AG04450 (cell line): ENCODE measurements at regions not wholly inside any gene's neighbourhood (a gene's known extent, or its start where the extent isn't known, plus 50 kb on each side); places are given as distances from the start of the nearest gene placed in this dataset.

ENCODE experiments used
- CTCF ChIA-PET: fragments of 300-600, 350-600 bp; formaldehyde crosslinking; extraction: SDS; loops from one replicate; lab custom pipeline; 2022; ENCODE audit warnings: antibody characterized with exemption, inconsistent platforms; lab: Charles Lee
- POLR2A ChIA-PET: fragments of 350-600 bp; formaldehyde crosslinking; extraction: SDS; loops from one replicate; lab custom pipeline; 2021; ENCODE audit warnings: antibody characterized with exemption, inconsistent platforms; lab: Yijun Ruan, JAX
- DNase-seq: peaks from one replicate; pipeline ENCODE4 v3.0.0-alpha.2; 2011; ENCODE audit warnings: low read depth, low spot score
- H3K27ac ChIP-seq: one replicate; pipeline ENCODE4 v1.5.1; 2012; ENCODE audit warnings: low read depth, low read length, control low read depth
- H3K27me3 ChIP-seq: one replicate; pipeline ENCODE4 v1.6.0; 2012; ENCODE audit warnings: low read length; ENCODE audit not compliant: control insufficient read depth, insufficient read depth
- H3K4me3 ChIP-seq: 2 replicates; pipeline ENCODE4 v1.5.1; 2011; ENCODE audit warnings: mild to moderate bottlenecking, low read depth, low read length, control low read depth
- H3K9me3 ChIP-seq: 2 replicates; pipeline ENCODE4 v1.5.1; 2012; ENCODE audit warnings: low read length; ENCODE audit not compliant: control insufficient read depth, insufficient read depth
- TF ChIP-seq, protein P1 (sequence below): IDR thresholded peaks from 2 replicates; pipeline ENCODE4 v1.5.1; 2011; ENCODE audit warnings: low read depth, low read length, control low read depth, inconsistent platforms

DNA sequence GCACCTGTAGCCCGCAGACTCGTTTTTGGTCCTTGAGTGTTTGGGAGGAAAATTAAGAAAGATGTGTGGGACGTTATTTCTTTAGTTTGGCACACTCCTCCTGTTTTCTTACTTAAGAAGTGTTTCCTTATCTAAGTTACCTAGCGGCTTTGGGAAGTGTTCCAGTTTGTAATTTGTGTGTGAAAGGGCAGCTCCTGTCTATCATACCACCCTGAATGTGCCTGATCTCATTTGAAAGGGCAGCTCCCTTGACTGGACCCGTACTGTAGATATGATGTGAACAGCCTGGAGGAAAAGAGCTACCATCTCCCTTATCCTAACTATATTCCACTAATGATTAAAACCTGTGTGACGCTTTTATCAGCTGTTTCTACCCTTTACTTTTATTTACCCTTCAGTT, 314.3 kb downstream of the CHRM3 start:
- H3K27me3 ChIP-seq: no peaks in the 10 kb centered on the region
- H3K4me3 ChIP-seq: no peak overlapping the region
- ChIA-PET POLR2A (no interaction called here), CTCF (no interaction called here)
- no peak overlapping the region for H3K27ac ChIP-seq
- DNase-seq: no peak
- no peaks in the 10 kb centered on the region for H3K9me3 ChIP-seq
- TF ChIP-seq, protein P1, sequence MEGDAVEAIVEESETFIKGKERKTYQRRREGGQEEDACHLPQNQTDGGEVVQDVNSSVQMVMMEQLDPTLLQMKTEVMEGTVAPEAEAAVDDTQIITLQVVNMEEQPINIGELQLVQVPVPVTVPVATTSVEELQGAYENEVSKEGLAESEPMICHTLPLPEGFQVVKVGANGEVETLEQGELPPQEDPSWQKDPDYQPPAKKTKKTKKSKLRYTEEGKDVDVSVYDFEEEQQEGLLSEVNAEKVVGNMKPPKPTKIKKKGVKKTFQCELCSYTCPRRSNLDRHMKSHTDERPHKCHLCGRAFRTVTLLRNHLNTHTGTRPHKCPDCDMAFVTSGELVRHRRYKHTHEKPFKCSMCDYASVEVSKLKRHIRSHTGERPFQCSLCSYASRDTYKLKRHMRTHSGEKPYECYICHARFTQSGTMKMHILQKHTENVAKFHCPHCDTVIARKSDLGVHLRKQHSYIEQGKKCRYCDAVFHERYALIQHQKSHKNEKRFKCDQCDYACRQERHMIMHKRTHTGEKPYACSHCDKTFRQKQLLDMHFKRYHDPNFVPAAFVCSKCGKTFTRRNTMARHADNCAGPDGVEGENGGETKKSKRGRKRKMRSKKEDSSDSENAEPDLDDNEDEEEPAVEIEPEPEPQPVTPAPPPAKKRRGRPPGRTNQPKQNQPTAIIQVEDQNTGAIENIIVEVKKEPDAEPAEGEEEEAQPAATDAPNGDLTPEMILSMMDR: no peak

DNA sequence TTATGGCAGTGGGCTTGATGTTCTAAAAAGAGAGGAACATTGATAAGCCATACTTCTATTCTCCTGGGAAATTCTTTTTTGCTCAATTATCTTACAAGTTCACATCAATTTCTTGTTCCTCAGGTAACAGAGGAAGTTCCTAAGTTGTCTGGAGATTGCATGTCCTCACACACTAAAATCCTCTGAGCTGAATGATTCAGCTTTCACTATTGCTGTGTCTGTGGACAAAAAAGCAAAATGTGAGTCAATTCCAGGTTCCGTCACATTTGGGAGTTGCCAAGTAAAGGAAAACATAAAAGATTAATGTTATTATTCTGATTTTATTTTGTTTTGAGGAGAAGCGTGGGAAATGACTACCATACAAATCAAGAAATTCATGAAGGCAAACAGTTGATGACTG, 316.7 kb downstream of the CHRM3 start:
- Histone ChIP-seq H3K27ac (no peak overlapping the region), H3K27me3 (no peaks in the 10 kb centered on the region), H3K4me3 (no peak overlapping the region), H3K9me3 (no peaks in the 10 kb centered on the region)
- POLR2A ChIA-PET: no interaction called here
- CTCF ChIA-PET: no interaction called here
- TF ChIP-seq, protein P1: no peak
- no peak for DNase-seq

GRCh38 chr1:239706245-239706892, 320.0 kb downstream of the CHRM3 start:
- ChIA-PET POLR2A (no interaction called here), CTCF (no interaction called here)
- H3K27ac ChIP-seq: no peak overlapping the region

DNA sequence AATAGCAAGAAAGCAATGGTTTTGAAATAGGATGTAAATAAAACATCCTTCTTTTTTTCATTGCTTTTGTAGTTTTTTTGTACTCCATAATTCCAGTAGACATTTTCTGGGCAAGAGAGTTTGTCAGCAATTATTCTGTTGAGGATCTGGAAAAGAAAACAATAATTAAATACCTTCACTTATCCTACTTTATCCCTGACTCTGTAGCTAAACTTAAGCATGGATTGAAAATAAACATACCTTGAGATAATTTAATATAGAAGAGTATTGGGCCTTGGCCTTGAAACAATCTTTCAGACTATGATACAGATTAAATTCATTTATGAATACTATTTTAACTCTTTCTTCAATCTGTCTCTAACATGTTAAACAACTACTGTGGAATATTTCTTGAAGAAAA, 321.2 kb downstream of the CHRM3 start:
- no peak for DNase-seq
- ChIA-PET CTCF (no interaction called here), POLR2A (no interaction called here)
- TF ChIP-seq, protein P1: no peak
- H3K27ac ChIP-seq: no peak overlapping the region
- H3K9me3 ChIP-seq: no peaks in the 10 kb centered on the region; the same call in 1 of the 2 replicates
- H3K4me3 ChIP-seq: no peak overlapping the region
- H3K27me3 ChIP-seq: no peaks in the 10 kb centered on the region

More at GRCh38 chr1:239706245-239706892, 320.0 kb downstream of the CHRM3 start:
- no peak for DNase-seq
- H3K27me3 ChIP-seq: no peaks in the 10 kb centered on the region
- H3K4me3 ChIP-seq: no peak overlapping the region
- TF ChIP-seq, protein P1: no peak
- H3K9me3 ChIP-seq: no peaks in the 10 kb centered on the region; the same call in 1 of the 2 replicates

- Histone ChIP-seq H3K27me3 (no peaks in the 10 kb centered on the region), H3K27ac (no peak overlapping the region), H3K9me3 (no peaks in the 10 kb centered on the region; the same call in 1 of the 2 replicates), H3K4me3 (no peak overlapping the region)
- POLR2A ChIA-PET: no interaction called here
- DNase-seq: no peak
- CTCF ChIA-PET: no interaction called here
- TF ChIP-seq, protein P1: no peak
Measured at GRCh38 chr1:239708622-239709021, 322.3 kb downstream of the CHRM3 start.
